Endothelial cell (in vitro differentiated cells): ENCODE measurements at regions not wholly inside any gene's neighbourhood (a gene's known extent, or its start where the extent isn't known, plus 50 kb on each side); places are given as distances from the start of the nearest gene placed in this dataset.
"Not testable (repeated sequence)": the region's sequence is repeated elsewhere in the genome, so short reads cannot be mapped to it uniquely, and the experiment has no call there.

ENCODE experiments used
- DNase-seq: peaks from one replicate; pipeline ENCODE4 v3.0.0; 2021; ENCODE audit warnings: low spot score
- H3K27ac Mint-ChIP-seq: one replicate; pipeline ENCODE4 v1.8.0; 2021; ENCODE audit warnings: mixed read lengths, inconsistent platforms; ENCODE audit not compliant: unreplicated experiment
- H3K27me3 Mint-ChIP-seq: one replicate; pipeline ENCODE4 v1.8.0; 2021; ENCODE audit warnings: mild to moderate bottlenecking, moderate library complexity, mixed read lengths, inconsistent platforms; ENCODE audit not compliant: unreplicated experiment
- H3K36me3 Mint-ChIP-seq: one replicate; pipeline ENCODE4 v1.8.0; 2021; ENCODE audit warnings: mild to moderate bottlenecking, low read depth, mixed read lengths, inconsistent platforms; ENCODE audit not compliant: unreplicated experiment
- H3K4me1 Mint-ChIP-seq: one replicate; pipeline ENCODE4 v1.8.0; 2021; ENCODE audit warnings: mild to moderate bottlenecking, mixed read lengths, inconsistent platforms; ENCODE audit not compliant: unreplicated experiment
- H3K4me3 Mint-ChIP-seq: one replicate; pipeline ENCODE4 v1.8.0; 2021; ENCODE audit warnings: mild to moderate bottlenecking, mixed read lengths, inconsistent platforms; ENCODE audit not compliant: unreplicated experiment
- H3K9me3 Mint-ChIP-seq: one replicate; pipeline ENCODE4 v1.8.0; 2021; ENCODE audit warnings: mixed read lengths, inconsistent platforms; ENCODE audit not compliant: unreplicated experiment
- TF ChIP-seq, protein P1 (sequence below): fragments of 200-600 bp; sonication (generic); IDR thresholded peaks from one replicate; pipeline ENCODE4 v1.5.0; 2021; ENCODE audit warnings: antibody characterized with exemption; ENCODE audit not compliant: unreplicated experiment

DNA sequence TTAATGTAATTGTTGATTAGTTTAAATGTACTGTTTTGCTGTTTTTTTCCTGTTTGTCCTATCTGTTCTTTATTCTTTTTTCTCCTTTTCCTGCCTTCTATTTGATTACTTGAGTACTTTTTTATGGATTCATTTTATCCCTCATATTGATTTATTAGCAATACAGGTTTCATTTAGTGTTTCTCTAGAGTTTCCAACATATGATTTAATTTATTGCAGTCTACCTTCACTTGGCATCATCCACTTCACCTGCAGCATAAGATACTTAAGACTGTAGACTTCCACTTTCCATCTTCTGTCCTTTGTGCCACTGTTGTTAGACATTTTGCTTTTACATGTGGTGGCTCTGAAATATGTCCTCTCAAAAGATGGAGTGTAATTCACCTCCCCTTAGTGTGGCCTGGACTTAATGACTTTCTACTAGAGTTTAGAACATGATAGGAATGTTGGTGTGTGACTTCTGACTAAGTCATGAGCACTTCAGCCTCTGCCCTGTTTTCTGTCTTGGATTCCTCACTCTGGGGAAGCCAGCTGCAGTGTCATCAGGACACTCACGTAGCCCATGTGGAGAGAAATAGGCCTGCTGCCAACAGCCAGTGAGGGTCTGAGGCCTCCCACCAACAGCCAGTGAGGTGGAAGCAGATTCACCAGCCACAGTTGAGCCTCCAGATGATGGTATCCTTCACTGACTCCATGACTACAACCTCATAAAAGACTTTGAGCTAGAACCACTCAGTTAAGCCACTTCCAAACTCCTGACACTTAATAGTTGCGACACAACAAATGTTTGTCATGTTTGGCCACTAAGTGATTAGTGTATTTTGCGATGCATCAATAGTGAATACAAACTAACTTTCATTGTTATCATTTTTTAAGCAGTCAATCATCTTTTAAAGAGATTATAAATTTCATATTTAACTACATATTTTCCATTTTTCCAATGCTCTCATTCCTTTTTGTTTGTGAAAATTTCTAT lies 643.5 kb upstream of the DPP6 start:
- Mint-ChIP-seq H3K9me3 (peaks cover 37% of the 10 kb centered on the region), H3K36me3 (peaks cover 8% of the 10 kb centered on the region), H3K27ac (no peak overlapping the region), H3K4me1 (no peaks in the 10 kb centered on the region), H3K4me3 (no peak overlapping the region), H3K27me3 (no peaks in the 10 kb centered on the region)
- no peak for DNase-seq
- TF ChIP-seq, protein P1, sequence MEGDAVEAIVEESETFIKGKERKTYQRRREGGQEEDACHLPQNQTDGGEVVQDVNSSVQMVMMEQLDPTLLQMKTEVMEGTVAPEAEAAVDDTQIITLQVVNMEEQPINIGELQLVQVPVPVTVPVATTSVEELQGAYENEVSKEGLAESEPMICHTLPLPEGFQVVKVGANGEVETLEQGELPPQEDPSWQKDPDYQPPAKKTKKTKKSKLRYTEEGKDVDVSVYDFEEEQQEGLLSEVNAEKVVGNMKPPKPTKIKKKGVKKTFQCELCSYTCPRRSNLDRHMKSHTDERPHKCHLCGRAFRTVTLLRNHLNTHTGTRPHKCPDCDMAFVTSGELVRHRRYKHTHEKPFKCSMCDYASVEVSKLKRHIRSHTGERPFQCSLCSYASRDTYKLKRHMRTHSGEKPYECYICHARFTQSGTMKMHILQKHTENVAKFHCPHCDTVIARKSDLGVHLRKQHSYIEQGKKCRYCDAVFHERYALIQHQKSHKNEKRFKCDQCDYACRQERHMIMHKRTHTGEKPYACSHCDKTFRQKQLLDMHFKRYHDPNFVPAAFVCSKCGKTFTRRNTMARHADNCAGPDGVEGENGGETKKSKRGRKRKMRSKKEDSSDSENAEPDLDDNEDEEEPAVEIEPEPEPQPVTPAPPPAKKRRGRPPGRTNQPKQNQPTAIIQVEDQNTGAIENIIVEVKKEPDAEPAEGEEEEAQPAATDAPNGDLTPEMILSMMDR: no peak

- not testable (repeated sequence) for H3K27me3 Mint-ChIP-seq, H3K4me1 Mint-ChIP-seq, H3K27ac Mint-ChIP-seq, H3K4me3 Mint-ChIP-seq, DNase-seq, H3K36me3 Mint-ChIP-seq
- H3K9me3 Mint-ChIP-seq: peaks cover 30% of the 10 kb centered on the region
Measured at GRCh38 chr7:153409567-153410342, 642.4 kb upstream of the DPP6 start.

- not testable (repeated sequence) for H3K36me3 Mint-ChIP-seq, H3K27ac Mint-ChIP-seq, DNase-seq, H3K27me3 Mint-ChIP-seq, H3K4me1 Mint-ChIP-seq
- Mint-ChIP-seq H3K9me3 (peaks cover 33% of the 10 kb centered on the region), H3K4me3 (peak overlapping the region; percentile 35)
Measured at GRCh38 chr7:153410997-153411642, 641.1 kb upstream of the DPP6 start.

DNA sequence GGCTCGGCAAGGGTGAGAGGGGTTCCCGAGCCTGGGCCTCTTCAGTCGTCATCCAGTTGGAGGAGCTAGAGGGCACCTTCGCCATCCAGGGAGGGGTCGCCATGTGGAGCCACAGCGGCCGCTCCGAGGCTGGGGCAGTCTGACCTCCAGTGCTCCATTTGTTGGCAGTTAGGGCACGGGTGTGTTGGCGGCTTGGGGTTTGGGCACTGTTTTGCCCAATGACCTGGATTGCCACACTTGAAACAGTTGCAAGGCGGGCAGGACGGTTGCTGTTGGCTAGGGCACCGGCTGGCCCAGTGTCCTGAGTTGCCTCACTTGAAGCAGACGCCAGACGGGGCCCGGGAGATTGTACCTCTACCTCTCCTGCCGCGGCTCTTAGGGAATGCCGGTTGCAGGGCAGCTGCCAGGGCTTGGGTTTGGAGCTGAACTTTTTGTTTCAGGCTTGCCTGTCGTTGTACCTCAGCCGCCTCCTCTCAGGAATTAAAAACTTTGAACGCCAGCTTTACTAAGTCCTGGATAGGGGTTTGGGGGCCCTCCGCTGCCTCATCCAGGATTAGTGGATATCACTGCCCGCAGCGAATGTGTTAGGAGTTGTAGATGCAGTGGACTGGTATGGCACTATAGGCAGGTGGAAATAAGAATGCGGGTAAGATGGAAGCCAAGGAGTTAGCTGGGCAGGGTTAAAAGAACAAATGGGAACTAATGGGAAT lies 639.9 kb upstream of the DPP6 start:
- not testable (repeated sequence) for H3K27me3 Mint-ChIP-seq, DNase-seq, H3K4me1 Mint-ChIP-seq, H3K36me3 Mint-ChIP-seq, H3K27ac Mint-ChIP-seq, H3K4me3 Mint-ChIP-seq
- peaks cover 33% of the 10 kb centered on the region for H3K9me3 Mint-ChIP-seq

GRCh38 chr7:153412824-153413198 lies 639.4 kb upstream of the DPP6 start:
- DNase-seq, H3K36me3 Mint-ChIP-seq, H3K27me3 Mint-ChIP-seq, H3K27ac Mint-ChIP-seq, H3K4me1 Mint-ChIP-seq, H3K4me3 Mint-ChIP-seq: not testable (repeated sequence)
- H3K9me3 Mint-ChIP-seq: peaks cover 30% of the 10 kb centered on the region

DNA sequence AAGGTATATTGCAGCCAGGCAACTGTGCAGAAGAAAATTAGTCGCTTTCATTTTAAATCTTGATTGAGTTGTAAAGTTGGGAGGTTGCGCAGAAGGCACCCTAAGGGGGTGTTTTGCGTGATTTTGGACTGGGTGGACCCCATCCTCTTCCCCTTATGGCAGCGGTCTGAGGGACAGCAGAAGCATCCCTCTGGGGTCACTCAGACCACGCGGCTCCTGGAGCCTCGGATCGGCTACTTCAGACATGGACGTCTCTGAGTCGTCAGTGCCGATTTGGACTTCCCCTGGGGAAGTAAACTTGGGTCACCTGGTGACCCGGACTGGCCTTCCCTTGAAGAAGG lies 639.0 kb upstream of the DPP6 start:
- DNase-seq: no peak
- Mint-ChIP-seq H3K36me3 (peaks cover 8% of the 10 kb centered on the region), H3K4me1 (no peaks in the 10 kb centered on the region), H3K27me3 (no peaks in the 10 kb centered on the region), H3K9me3 (peaks cover 29% of the 10 kb centered on the region), H3K4me3 (no peak overlapping the region), H3K27ac (no peak overlapping the region)
- TF ChIP-seq, protein P1: no peak
